Stimulated activated naive CD8-positive, alpha-beta T cell treated with anti-CD3 and anti-CD28 coated beads, Interleukin-15, amount 100 ng/mL, for 72 hours (primary cell): ENCODE measurements at regions not wholly inside any gene's neighbourhood (a gene's known extent, or its start where the extent isn't known, plus 50 kb on each side); places are given as distances from the start of the nearest gene placed in this dataset.
"Not testable (repeated sequence)": the region's sequence is repeated elsewhere in the genome, so short reads cannot be mapped to it uniquely, and the experiment has no call there.

Experiments used
- ATAC-seq: fragments of 150-1000 bp; cut with Tn5 transposase; 2 replicates; pipeline ENCODE4 v1.10.0; 2021; ENCODE audit warnings: mild to moderate bottlenecking, moderate library complexity
- DNase-seq, 2 donors: peaks; one replicate each; pipeline ENCODE4 v3.0.0; 2021 to 2022
- H3K27ac Mint-ChIP-seq, 2 donors: one replicate each; pipeline ENCODE4 v1.8.0; 2022; ENCODE audit warnings: mild to moderate bottlenecking in 2 of 2, mixed read lengths in 2 of 2, moderate library complexity in 2 of 2
- H3K27me3 Mint-ChIP-seq: one replicate; pipeline ENCODE4 v1.8.0; 2022; ENCODE audit warnings: mixed read lengths
- H3K4me1 Mint-ChIP-seq: one replicate; pipeline ENCODE4 v1.8.0; 2022; ENCODE audit warnings: mild to moderate bottlenecking, mixed read lengths
- H3K4me3 Mint-ChIP-seq, 2 donors: one replicate each; pipeline ENCODE4 v1.8.0; 2022; ENCODE audit warnings: mild to moderate bottlenecking in 2 of 2, mixed read lengths in 2 of 2, moderate library complexity in 1 of 2
- H3K9me3 Mint-ChIP-seq, 2 donors: one replicate each; pipeline ENCODE4 v1.8.0; 2022; ENCODE audit warnings: mixed read lengths in 2 of 2

GRCh38 chr2:32874931-32875330 is 71.8 kb upstream of the LTBP1 start:
- no peak for ATAC-seq
- Mint-ChIP-seq H3K4me3 (no peak overlapping the region), H3K9me3 (no peaks in the 10 kb centered on the region)

GRCh38 chr2:32877587-32878510 is 68.9 kb upstream of the LTBP1 start:
- H3K4me3 Mint-ChIP-seq = no peak overlapping the region
- no peak for DNase-seq
- no peak overlapping the region for H3K27ac Mint-ChIP-seq
- no peak for ATAC-seq
- H3K9me3 Mint-ChIP-seq = no peaks in the 10 kb centered on the region
- H3K27me3 Mint-ChIP-seq = peaks cover 5% of the 10 kb centered on the region
- no peaks in the 10 kb centered on the region for H3K4me1 Mint-ChIP-seq

More at GRCh38 chr2:32874931-32875330, 71.8 kb upstream of the LTBP1 start:
- Mint-ChIP-seq H3K27me3 (no peaks in the 10 kb centered on the region), H3K27ac (no peak overlapping the region), H3K4me1 (no peaks in the 10 kb centered on the region)
- no peak for DNase-seq

DNA sequence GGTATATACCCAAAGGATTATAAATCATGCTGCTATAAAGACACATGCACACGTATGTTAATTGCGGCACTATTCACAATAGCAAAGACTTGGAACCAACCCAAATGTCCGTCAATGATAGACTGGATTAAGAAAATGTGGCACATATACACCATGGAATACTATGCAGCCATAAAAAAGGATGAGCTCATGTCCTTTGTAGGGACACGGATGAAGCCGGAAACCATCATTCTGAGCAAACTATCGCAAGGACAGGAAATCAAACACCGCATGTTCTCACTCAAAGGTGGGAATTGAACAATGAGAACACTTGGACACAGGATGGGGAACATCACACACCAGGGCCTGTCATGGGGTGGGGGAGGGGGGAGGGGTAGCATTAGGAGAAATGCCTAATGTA is 66.8 kb upstream of the LTBP1 start:
- H3K27ac Mint-ChIP-seq = not testable (repeated sequence)

GRCh38 chr2:32882816-32883810 is 63.6 kb upstream of the LTBP1 start:
- ATAC-seq (no peak), DNase-seq (no peak)
- Mint-ChIP-seq H3K4me3 (no peak overlapping the region), H3K27me3 (peaks cover 10% of the 10 kb centered on the region), H3K27ac (no peak overlapping the region), H3K9me3 (peaks cover 0 to 11% of the 10 kb centered on the region in 2 donors), H3K4me1 (no peaks in the 10 kb centered on the region)

More for the DNA sequence above, 66.8 kb upstream of the LTBP1 start:
- not testable (repeated sequence) for H3K4me3 Mint-ChIP-seq, DNase-seq, H3K4me1 Mint-ChIP-seq, ATAC-seq, H3K27me3 Mint-ChIP-seq, H3K9me3 Mint-ChIP-seq

- DNase-seq = no peak
- H3K4me3 Mint-ChIP-seq = no peak overlapping the region
- peaks cover 0 to 11% of the 10 kb centered on the region in 2 donors for H3K9me3 Mint-ChIP-seq
- H3K27me3 Mint-ChIP-seq = peaks cover 10% of the 10 kb centered on the region
- no peaks in the 10 kb centered on the region for H3K4me1 Mint-ChIP-seq
- H3K27ac Mint-ChIP-seq = no peak overlapping the region
- ATAC-seq = no peak
Measured at GRCh38 chr2:32884346-32884745, 62.4 kb upstream of the LTBP1 start.

- not testable (repeated sequence) for DNase-seq, H3K4me3 Mint-ChIP-seq, H3K4me1 Mint-ChIP-seq, H3K27me3 Mint-ChIP-seq, H3K27ac Mint-ChIP-seq
- H3K9me3 Mint-ChIP-seq = peaks cover 0 to 11% of the 10 kb centered on the region in 2 donors
- peak; percentile 46 for ATAC-seq
Measured at GRCh38 chr2:32886397-32887055, 60.2 kb upstream of the LTBP1 start.

DNA sequence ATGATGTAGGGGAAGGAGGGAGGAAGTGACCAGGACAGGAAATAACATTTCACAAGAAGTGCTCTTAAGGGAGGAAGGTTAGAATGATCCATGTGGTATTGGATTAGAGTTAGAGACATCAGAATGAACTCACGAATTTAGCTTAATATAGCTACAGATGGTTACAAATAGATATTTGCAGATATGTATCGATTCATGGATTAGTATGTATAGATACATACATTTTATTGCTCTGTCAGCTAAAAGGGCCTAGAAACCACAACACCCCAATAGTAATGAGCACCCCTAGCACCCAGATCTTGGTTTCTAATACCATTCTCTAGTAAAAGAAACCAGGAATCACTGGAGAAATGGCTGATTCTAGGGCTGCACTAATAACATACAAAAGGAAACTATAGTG is 59.6 kb upstream of the LTBP1 start:
- no peaks in the 10 kb centered on the region for H3K4me1 Mint-ChIP-seq
- DNase-seq (no peak), ATAC-seq (no peak)
- H3K9me3 Mint-ChIP-seq = peaks cover 0 to 11% of the 10 kb centered on the region in 2 donors
- H3K4me3 Mint-ChIP-seq = no peak overlapping the region
- H3K27ac Mint-ChIP-seq = no peak overlapping the region
- peaks cover 10% of the 10 kb centered on the region for H3K27me3 Mint-ChIP-seq

DNA sequence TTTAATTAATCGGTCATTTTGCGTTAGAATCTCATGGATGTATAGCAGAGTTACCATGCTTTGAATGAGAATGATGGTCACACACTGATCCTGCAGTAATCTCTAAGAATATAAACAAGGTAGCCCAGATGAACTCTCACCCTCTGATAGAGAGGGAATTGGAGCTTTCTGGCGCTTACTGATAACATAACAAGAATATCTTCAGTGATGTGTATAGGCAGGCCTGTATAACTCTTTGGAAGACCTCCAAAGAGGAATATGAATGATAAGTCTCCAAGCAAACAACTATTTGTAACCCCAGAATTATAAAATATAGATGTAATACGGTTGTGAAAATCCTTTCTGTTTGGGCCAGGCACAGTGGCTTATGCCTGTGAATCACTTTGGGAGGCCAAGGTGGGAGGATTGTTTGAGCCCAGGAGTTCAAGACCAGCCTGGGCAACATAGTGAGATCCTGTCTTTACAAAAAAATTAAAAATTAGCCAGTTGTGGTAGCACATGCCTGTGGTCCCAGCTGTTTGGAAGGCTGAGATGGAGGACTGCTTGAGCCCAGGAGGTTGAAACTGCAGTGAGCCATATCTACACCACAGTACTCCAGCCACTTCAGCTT is 52.5 kb upstream of the LTBP1 start:
- H3K27ac Mint-ChIP-seq = no peak overlapping the region
- peaks cover 9% of the 10 kb centered on the region for H3K4me1 Mint-ChIP-seq
- peaks cover 7% of the 10 kb centered on the region in 2 donors for H3K9me3 Mint-ChIP-seq
- ATAC-seq (no peak), DNase-seq (no peak)
- H3K4me3 Mint-ChIP-seq = no peak overlapping the region
- peaks cover 6% of the 10 kb centered on the region for H3K27me3 Mint-ChIP-seq

- Mint-ChIP-seq H3K27me3 (peaks cover 11% of the 10 kb centered on the region), H3K4me3 (no peak overlapping the region), H3K27ac (no peak overlapping the region), H3K4me1 (peaks cover 9% of the 10 kb centered on the region), H3K9me3 (peaks cover 7% of the 10 kb centered on the region in 2 donors)
- DNase-seq (no peak), ATAC-seq (no peak)
Measured at GRCh38 chr2:32895424-32895823, 51.3 kb upstream of the LTBP1 start.
